ENCODE measurements at regions not wholly inside any gene's neighbourhood (a gene's known extent, or its start where the extent isn't known, plus 50 kb on each side); places are given as distances from the start of the nearest gene placed in this dataset.
A peak's percentile ranks its signal among the peaks of the same experiment; 100 is the strongest.
"Not testable (repeated sequence)": the region's sequence is repeated elsewhere in the genome, so short reads cannot be mapped to it uniquely, and the experiment has no call there.

GRCh38 chrX:65587616-65588526, 53.3 kb upstream of the LAS1L start:
- ATAC-seq (no peak), DNase-seq (no peak)
- Mint-ChIP-seq H3K4me3 (no peak overlapping the region), H3K4me1 (no peaks in the 10 kb centered on the region), H3K27ac (no peak overlapping the region), H3K9me3 (no peaks in the 10 kb centered on the region), H3K27me3 (no peaks in the 10 kb centered on the region)

DNA sequence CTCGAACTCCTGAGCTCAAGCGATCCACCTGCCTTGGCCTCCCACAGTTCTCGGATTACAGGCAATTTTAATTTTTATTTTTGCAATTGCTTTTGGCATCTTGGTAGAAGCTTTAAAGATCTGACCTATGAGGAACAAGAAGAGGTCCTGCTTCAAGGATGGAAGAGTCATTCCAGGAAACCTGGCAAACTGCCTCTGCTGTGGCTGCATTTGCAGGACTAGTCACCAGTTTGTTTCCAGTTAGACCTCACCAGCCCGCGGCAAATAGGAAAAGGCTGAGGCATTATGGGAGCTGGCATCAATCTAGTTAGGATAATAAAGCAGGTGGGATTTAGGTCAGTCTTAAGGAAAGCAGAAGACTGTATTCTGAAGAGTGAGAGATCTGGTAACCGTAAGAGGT, 51.9 kb upstream of the LAS1L start:
- no peak overlapping the region for H3K4me3 Mint-ChIP-seq
- no peaks in the 10 kb centered on the region for H3K27me3 Mint-ChIP-seq
- no peak for DNase-seq
- H3K4me1 Mint-ChIP-seq, result peaks cover 8% of the 10 kb centered on the region
- H3K9me3 Mint-ChIP-seq, result no peaks in the 10 kb centered on the region
- ATAC-seq, result no peak
- peak overlapping the region in 1 of 2 donors; percentile 6 for H3K27ac Mint-ChIP-seq

- H3K9me3 Mint-ChIP-seq, H3K4me3 Mint-ChIP-seq, H3K27me3 Mint-ChIP-seq, DNase-seq, H3K27ac Mint-ChIP-seq, ATAC-seq, H3K4me1 Mint-ChIP-seq: not testable (repeated sequence)
Measured at GRCh38 chrX:65585226-65585625, 50.6 kb upstream of the LAS1L start.
